GM10266 (cell line): ENCODE measurements at regions not wholly inside any gene's neighbourhood (a gene's known extent, or its start where the extent isn't known, plus 50 kb on each side); places are given as distances from the start of the nearest gene placed in this dataset.

Source experiments
- DNase-seq: peaks from one replicate; pipeline ENCODE4 v3.0.0; 2012; ENCODE audit errors: extremely low spot score
- CTCF ChIP-seq: IDR thresholded peaks from 2 replicates; pipeline ENCODE4 v1.5.1; 2012; ENCODE audit warnings: mild to moderate bottlenecking, low read depth; ENCODE audit not compliant: control insufficient read depth, insufficient read depth; ENCODE audit errors: missing control alignments

- no peak for DNase-seq
- TF ChIP-seq CTCF, result no peak
Measured at GRCh38 chr13:72160977-72161376, 294.0 kb upstream of the DACH1 start.

DNA sequence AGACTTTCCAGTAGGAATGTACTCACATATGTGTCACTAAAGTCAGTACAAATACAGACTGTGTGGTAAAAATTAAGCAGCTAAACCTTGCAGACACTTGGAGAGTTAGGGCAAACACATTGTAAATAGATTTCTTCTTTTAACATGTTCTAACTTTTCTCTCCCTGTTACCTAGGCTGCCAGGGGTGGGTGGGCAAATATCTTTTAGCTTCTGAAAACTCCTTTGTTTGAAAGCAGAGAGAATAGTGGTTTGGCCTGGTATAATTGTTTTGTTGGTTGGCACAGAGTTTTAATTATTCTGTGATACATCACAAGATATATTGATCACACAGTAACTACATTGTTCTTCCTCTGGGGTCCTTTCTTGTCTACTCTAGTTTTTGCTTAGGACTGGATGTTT lies 289.8 kb upstream of the DACH1 start:
- DNase-seq, result no peak
- no peak for TF ChIP-seq CTCF

- TF ChIP-seq CTCF, result no peak
Measured at GRCh38 chr13:72153272-72153671, 286.3 kb upstream of the DACH1 start.

GRCh38 chr13:72151241-72151640 lies 284.2 kb upstream of the DACH1 start:
- TF ChIP-seq CTCF, result no peak
- DNase-seq, result no peak

More at GRCh38 chr13:72153272-72153671, 286.3 kb upstream of the DACH1 start:
- DNase-seq, result no peak

- no peak for DNase-seq
- no peak for TF ChIP-seq CTCF
Measured at GRCh38 chr13:72150502-72150901, 283.5 kb upstream of the DACH1 start.

DNA sequence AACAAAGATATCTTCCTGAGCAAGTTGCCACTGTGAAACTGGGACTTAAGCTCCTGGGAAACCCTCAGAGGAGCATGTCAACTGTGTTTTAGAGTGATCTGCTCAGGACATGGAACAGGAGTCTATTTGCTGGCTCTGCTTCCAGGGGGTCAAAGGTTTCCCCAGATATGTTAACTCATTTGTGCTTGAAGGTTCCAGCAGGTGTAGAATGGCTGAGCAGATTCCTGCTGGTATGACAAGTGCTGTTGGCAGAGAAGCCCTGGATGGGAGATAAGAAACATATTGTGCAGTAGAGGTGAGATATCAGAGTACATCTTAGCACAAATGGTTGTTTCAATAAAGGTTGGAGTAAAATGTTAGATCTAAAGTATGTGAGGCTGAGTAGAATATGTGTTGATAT lies 282.7 kb upstream of the DACH1 start:
- TF ChIP-seq CTCF, result no peak
- no peak for DNase-seq

- no peak for TF ChIP-seq CTCF
- DNase-seq, result no peak
Measured at GRCh38 chr13:72146816-72147215, 279.8 kb upstream of the DACH1 start.
